Prostate gland (tissue), 2 donors: ENCODE measurements at regions not wholly inside any gene's neighbourhood (a gene's known extent, or its start where the extent isn't known, plus 50 kb on each side); places are given as distances from the start of the nearest gene placed in this dataset.
"Not testable (repeated sequence)": the region's sequence is repeated elsewhere in the genome, so short reads cannot be mapped to it uniquely, and the experiment has no call there.

Experiments
- DNase-seq: peaks from one replicate; pipeline ENCODE4 v3.0.0-alpha.2; 2019; ENCODE audit warnings: low spot score
- H3K27ac ChIP-seq, 2 donors: fragments of 200-600 bp; sonication (generic); 2 replicates each; pipeline ENCODE4 v1.5.1; 2017 to 2019
- H3K27me3 ChIP-seq: fragments of 200-600 bp; sonication (generic); replicated peaks from 2 replicates; pipeline ENCODE4 v1.5.1; 2019; ENCODE audit not compliant: insufficient read depth
- H3K36me3 ChIP-seq, 2 donors: fragments of 200-600 bp; sonication (generic); 1 replicate in 1 of 2; 2 replicates in 1 of 2; pipeline versions ENCODE4 v1.5.1 to v1.8.1; 2017 to 2019
- H3K4me1 ChIP-seq: fragments of 200-600 bp; sonication (generic); replicated peaks from 2 replicates; pipeline ENCODE4 v1.5.1; 2019
- H3K4me3 ChIP-seq, 2 donors: fragments of 200-600 bp; sonication (generic); 2 replicates each; pipeline ENCODE4 v1.5.1; 2017 to 2019
- H3K9me3 ChIP-seq: fragments of 200-600 bp; sonication (generic); 2 replicates; pipeline ENCODE4 v1.5.1; 2017
- CTCF ChIP-seq, 4 experiments: fragments of 200-600 bp in 2 of 4; fragments of 450-650 bp in 2 of 4; sonication (generic) in 2 of 4; IDR thresholded peaks; 1 replicate in 3 of 4; 2 replicates in 1 of 4; pipeline ENCODE4 v1.5.1; 2016 to 2019; ENCODE audit warnings: antibody characterized with exemption in 4 of 4, mild to moderate bottlenecking in 2 of 4, moderate library complexity in 2 of 4
- POLR2A ChIP-seq: fragments of 450-650 bp; IDR thresholded peaks from one replicate; pipeline ENCODE4 v1.6.1; 2016; ENCODE audit warnings: antibody characterized with exemption, mild to moderate bottlenecking
- POLR2AphosphoS5 ChIP-seq: sonication (generic); formaldehyde crosslinking; IDR thresholded peaks from one replicate; pipeline ENCODE4 v1.6.1; 2017; ENCODE audit warnings: antibody characterized with exemption
- whole genome bisulfite sequencing: methylation state at CpG from one replicate; pipeline ENCODE4 v1.1.5; 2018; 5-methylcytosine and 5-hydroxymethylcytosine counted together
- intact Hi-C: fragments of 100-400 bp; cut with DNase I; formaldehyde crosslinking; loops from one replicate; pipeline ENCODE4 v1.14.2; 2022

GRCh38 chr7:32677593-32677992 is 182.3 kb downstream of the AVL9 start:
- no peaks in the 10 kb centered on the region for H3K27me3 ChIP-seq
- WGBS = 94% methylated on average over 2 of the region's 2 CpGs
- no peaks in the 10 kb centered on the region for H3K9me3 ChIP-seq
- DNase-seq = no peak
- no peak overlapping the region for H3K27ac ChIP-seq
- intact Hi-C loops = no loop called here
- no peaks in the 10 kb centered on the region for H3K36me3 ChIP-seq
- no peak for TF ChIP-seq CTCF (IDR thresholded peaks at IDR 0.05)
- TF ChIP-seq POLR2A = no peak
- no peak for TF ChIP-seq POLR2AphosphoS5
- H3K4me3 ChIP-seq = no peak overlapping the region
- H3K4me1 ChIP-seq = no peaks in the 10 kb centered on the region

- Histone ChIP-seq H3K9me3 (no peaks in the 10 kb centered on the region), H3K4me1 (no peaks in the 10 kb centered on the region), H3K27me3 (no peaks in the 10 kb centered on the region), H3K36me3 (no peaks in the 10 kb centered on the region), H3K4me3 (no peak overlapping the region), H3K27ac (no peak overlapping the region)
- no peak for DNase-seq
- TF ChIP-seq POLR2A (no peak), CTCF (IDR thresholded peaks at IDR 0.05) (no peak), POLR2AphosphoS5 (no peak)
- WGBS = 92% methylated on average over 7 of the region's 7 CpGs
- intact Hi-C loops = no loop called here
Observed at GRCh38 chr7:32676249-32676941, 181.1 kb downstream of the AVL9 start.

GRCh38 chr7:32673275-32673983 is 178.1 kb downstream of the AVL9 start:
- Histone ChIP-seq H3K27ac (no peak overlapping the region), H3K4me1 (no peaks in the 10 kb centered on the region), H3K36me3 (no peaks in the 10 kb centered on the region), H3K9me3 (no peaks in the 10 kb centered on the region), H3K27me3 (no peaks in the 10 kb centered on the region), H3K4me3 (no peak overlapping the region)
- TF ChIP-seq CTCF (IDR thresholded peaks at IDR 0.05) (no peak), POLR2AphosphoS5 (no peak), POLR2A (no peak)
- intact Hi-C loops = no loop called here
- 100% methylated on average over 2 of the region's 2 CpGs for WGBS
- no peak for DNase-seq

- WGBS = 90% methylated on average over 10 of the region's 10 CpGs
- no peaks in the 10 kb centered on the region for H3K9me3 ChIP-seq
- no peaks in the 10 kb centered on the region for H3K36me3 ChIP-seq
- no peak overlapping the region for H3K4me3 ChIP-seq
- DNase-seq = no peak
- intact Hi-C loops = no loop called here
- H3K4me1 ChIP-seq = no peaks in the 10 kb centered on the region
- no peak overlapping the region for H3K27ac ChIP-seq
- TF ChIP-seq POLR2A (no peak), CTCF (IDR thresholded peaks at IDR 0.05) (no peak), POLR2AphosphoS5 (no peak)
- H3K27me3 ChIP-seq = no peaks in the 10 kb centered on the region
Observed at GRCh38 chr7:32670110-32671025, 175.1 kb downstream of the AVL9 start.

GRCh38 chr7:32669173-32669870 is 174.0 kb downstream of the AVL9 start:
- H3K9me3 ChIP-seq, DNase-seq, intact Hi-C loops, H3K36me3 ChIP-seq, H3K27ac ChIP-seq, H3K4me1 ChIP-seq, H3K27me3 ChIP-seq, H3K4me3 ChIP-seq: not testable (repeated sequence)
- WGBS = 74% methylated on average over 3 of the region's 3 CpGs

- H3K27me3 ChIP-seq, H3K9me3 ChIP-seq, intact Hi-C loops, DNase-seq, H3K4me1 ChIP-seq, H3K4me3 ChIP-seq, H3K27ac ChIP-seq, H3K36me3 ChIP-seq: not testable (repeated sequence)
- WGBS = 99% methylated on average over 3 of the region's 3 CpGs
Observed at GRCh38 chr7:32668387-32669097, 173.3 kb downstream of the AVL9 start.

- H3K27ac ChIP-seq, intact Hi-C loops, H3K36me3 ChIP-seq, H3K27me3 ChIP-seq, H3K4me3 ChIP-seq, DNase-seq, H3K9me3 ChIP-seq, H3K4me1 ChIP-seq: not testable (repeated sequence)
- 94% methylated on average over 9 of the region's 9 CpGs for WGBS
Observed at GRCh38 chr7:32667586-32667985, 172.3 kb downstream of the AVL9 start.
